Stimulated activated CD4-positive, alpha-beta T cell treated with anti-CD3 and anti-CD28 coated beads, Interleukin-12 subunit alpha, Interleukin-12 subunit beta, amount 100 ng/mL, for 24 hours (primary cell): ENCODE measurements at regions not wholly inside any gene's neighbourhood (a gene's known extent, or its start where the extent isn't known, plus 50 kb on each side); places are given as distances from the start of the nearest gene placed in this dataset.

Source experiments
- DNase-seq, 2 experiments: peaks; one replicate each; pipeline ENCODE4 v3.0.0-alpha.2; 2020; ENCODE audit warnings: low read depth in 2 of 2

- no peak for DNase-seq
Observed at GRCh38 chr13:109440320-109440719, 346.1 kb downstream of the IRS2 start.

GRCh38 chr13:109439813-109440212 is 346.6 kb downstream of the IRS2 start:
- no peak for DNase-seq

- no peak for DNase-seq
Observed at GRCh38 chr13:109436841-109437240, 349.5 kb downstream of the IRS2 start.

- no peak for DNase-seq
Observed at GRCh38 chr13:109436055-109436622, 350.2 kb downstream of the IRS2 start.

DNA sequence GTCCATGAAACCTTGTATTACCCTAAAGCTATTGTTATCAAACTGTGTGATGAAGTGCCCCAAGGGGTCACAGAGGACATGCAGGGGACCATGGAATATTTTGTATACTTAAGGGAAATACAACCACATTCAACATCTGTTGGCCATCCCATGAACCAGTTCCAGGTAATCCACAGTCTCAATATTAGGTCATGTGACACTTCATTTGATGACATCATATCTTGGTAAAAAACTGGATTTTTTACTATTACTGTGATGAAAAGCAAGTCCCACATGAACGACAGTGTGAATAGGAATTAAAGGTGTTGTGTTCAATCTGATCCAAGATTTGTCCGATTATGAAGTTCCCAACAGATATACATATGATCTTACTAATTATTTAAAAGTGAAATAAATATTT is 355.2 kb downstream of the IRS2 start:
- no peak for DNase-seq

GRCh38 chr13:109428146-109428545 is 358.2 kb downstream of the IRS2 start:
- no peak for DNase-seq

- no peak for DNase-seq
Observed at GRCh38 chr13:109427695-109428094, 358.7 kb downstream of the IRS2 start.

- DNase-seq = no peak
Observed at GRCh38 chr13:109427148-109427547, 359.2 kb downstream of the IRS2 start.

DNA sequence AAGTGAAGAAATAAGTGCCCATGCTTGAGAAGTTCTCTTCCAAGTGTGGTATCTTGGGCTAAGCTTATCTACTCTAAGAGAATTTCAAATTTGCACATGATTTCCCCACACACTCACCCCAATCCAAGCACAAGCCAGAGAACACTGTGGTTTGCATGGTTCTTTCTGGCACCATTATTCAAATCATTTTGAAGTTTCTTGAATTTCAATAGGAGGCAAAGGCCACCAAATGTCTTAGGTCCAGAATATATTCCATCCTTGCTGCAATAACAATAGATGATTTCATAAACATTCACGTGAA is 359.7 kb downstream of the IRS2 start:
- DNase-seq = no peak

GRCh38 chr13:109425821-109426689 is 360.3 kb downstream of the IRS2 start:
- no peak for DNase-seq

GRCh38 chr13:109422161-109422560 is 364.2 kb downstream of the IRS2 start:
- no peak for DNase-seq

GRCh38 chr13:109419896-109420295 is 366.5 kb downstream of the IRS2 start:
- DNase-seq = no peak

DNA sequence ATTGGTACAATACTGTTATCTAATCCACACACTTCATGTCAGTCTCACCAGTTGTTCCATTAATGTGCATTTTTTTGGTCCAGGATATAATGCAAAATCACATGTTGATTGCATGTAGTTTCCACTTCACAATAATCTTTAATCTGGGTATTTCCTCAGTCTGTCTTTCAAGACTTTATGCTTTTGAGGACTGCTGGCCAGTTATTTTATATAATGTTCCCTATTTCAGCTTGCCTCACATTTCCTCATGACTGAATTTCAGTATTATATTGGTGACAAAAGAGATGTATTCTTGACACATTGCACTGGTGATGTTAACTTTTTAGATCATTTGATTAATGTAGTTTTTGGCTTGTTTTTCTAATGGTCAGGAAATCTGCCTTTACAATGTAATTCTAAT is 368.3 kb downstream of the IRS2 start:
- no peak for DNase-seq

- DNase-seq = no peak
Observed at GRCh38 chr13:109416001-109416400, 370.4 kb downstream of the IRS2 start.

- no peak for DNase-seq
Observed at GRCh38 chr13:109415057-109415456, 371.3 kb downstream of the IRS2 start.

DNA sequence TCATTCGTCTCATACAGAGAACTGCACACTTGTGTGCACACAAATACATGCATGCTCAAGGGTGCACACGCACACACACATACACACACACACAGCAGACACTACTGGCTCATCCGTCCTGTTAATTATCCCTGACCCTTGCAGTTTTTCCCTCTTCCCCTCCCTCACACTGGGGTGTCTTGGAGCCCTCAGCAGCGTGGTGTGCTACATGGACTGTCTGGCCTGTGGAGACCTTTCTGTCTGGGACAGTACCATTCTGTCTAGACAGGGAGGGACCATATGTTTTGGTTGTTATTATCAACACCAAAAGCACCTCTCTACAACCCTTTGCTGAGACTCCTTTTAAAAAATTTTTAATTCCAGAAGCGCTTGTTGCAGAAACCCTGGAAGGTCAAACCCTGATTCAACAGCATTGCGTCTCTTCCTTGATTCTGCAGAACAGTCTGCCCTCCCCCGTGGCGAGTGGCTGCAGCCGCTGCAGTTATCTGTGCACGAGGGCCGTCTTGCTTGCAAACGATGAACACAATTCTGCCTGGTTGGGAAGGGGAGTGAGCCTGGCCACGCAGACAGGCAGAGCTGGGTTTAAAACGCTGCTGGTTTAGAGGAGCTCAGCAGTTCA is 374.0 kb downstream of the IRS2 start:
- DNase-seq = no peak

DNA sequence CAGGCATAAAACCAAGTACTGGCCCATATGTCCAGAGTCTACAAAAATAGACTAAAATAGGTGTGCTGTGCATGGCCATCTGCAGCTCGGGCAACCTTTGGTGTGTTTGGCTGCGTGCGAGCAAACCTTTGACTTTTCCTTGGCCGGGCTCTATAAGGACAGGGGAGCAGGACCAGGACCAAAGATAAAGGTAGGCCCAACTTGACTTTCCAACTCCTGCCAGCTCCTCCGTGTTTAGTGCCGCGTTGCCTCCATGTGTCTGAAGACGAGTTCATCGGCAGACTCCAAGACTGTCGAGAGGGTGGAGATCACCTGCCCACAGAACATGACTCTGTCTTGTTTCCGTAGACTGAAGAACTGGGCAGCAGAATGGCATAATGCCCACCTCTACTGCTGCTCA is 375.5 kb downstream of the IRS2 start:
- DNase-seq = no peak

- no peak for DNase-seq
Observed at GRCh38 chr13:109408591-109409382, 377.6 kb downstream of the IRS2 start.

DNA sequence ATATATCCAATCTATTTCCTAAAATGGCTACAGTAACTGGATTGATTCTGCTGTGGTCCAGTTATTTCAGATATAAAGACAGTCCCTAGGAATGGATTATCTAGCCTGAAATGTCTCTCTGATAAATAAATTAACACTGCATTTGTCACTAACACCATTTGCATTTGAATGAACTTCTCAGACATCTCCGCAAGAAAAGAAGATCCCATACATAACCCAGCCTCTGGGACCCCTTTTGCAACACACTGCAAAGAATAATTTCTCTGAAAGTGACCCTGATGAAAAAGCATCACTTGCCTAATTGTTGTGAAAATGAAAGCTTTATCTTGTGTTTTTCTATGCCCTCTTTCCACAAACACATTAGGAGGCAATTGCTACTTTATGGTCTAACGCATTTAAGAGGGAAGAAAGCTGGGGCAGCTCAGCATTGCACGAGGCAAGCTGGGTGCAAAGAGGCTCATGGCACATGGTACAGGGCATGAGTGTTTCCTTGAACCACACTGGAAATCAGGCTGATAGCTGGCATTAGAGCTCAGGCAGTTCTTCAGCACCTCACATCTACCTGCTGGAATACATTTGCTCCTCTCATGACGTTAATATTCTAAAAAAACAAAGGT is 379.9 kb downstream of the IRS2 start:
- no peak for DNase-seq

DNA sequence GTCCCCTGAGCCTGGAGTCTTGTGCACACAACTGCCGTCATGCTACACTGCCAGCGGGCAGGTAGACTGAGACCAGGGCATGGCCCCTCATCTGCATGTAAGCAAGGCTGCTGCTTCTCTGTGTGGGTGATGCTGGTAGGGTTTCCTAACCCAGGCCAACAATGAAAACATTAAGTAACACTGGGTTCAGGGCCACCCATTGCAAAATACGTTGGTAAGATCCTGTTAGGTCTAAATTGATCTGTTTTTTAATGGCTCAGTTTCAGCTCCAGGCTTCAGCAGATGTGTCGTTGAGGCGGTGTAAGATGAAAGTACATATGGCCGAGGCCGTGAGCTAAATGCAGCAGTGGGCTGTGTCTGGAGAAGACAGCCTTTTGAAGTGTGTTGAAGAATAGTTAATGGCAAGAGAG is 383.4 kb downstream of the IRS2 start:
- no peak for DNase-seq

GRCh38 chr13:109401891-109402290 is 384.5 kb downstream of the IRS2 start:
- DNase-seq = no peak

GRCh38 chr13:109401307-109401706 is 385.1 kb downstream of the IRS2 start:
- no peak for DNase-seq
